Endothelial cell of umbilical vein (primary cell): ENCODE measurements at regions not wholly inside any gene's neighbourhood (a gene's known extent, or its start where the extent isn't known, plus 50 kb on each side); places are given as distances from the start of the nearest gene placed in this dataset.

ENCODE experiments used
- CTCF ChIP-seq, 2 donors: IDR thresholded peaks; 1 replicate in 1 of 2; 2 replicates in 1 of 2; pipeline ENCODE4 v1.5.1; 2011; ENCODE audit warnings: low read length in 2 of 2, mild to moderate bottlenecking in 2 of 2, moderate library complexity in 2 of 2, control low read depth in 1 of 2, inconsistent platforms in 1 of 2, low read depth in 1 of 2; ENCODE audit not compliant: insufficient read depth in 1 of 2; ENCODE audit errors: extremely low read depth in 1 of 2
- EZH2 ChIP-seq: IDR thresholded peaks from 2 replicates; pipeline ENCODE4 v1.6.1; 2012; ENCODE audit warnings: borderline replicate concordance, low read depth, mild to moderate bottlenecking, moderate library complexity, low read length, inconsistent platforms; ENCODE audit not compliant: severe bottlenecking
- POLR2A ChIP-seq: IDR thresholded peaks from 2 replicates; pipeline ENCODE4 v1.6.1; 2012; ENCODE audit warnings: low read depth, mild to moderate bottlenecking, control low read depth, low read length
- POLR2AphosphoS5 ChIP-seq: IDR thresholded peaks from 2 replicates; pipeline ENCODE4 v1.6.1; 2012; ENCODE audit warnings: low read depth, mild to moderate bottlenecking, control low read depth, low read length, moderate library complexity; ENCODE audit not compliant: insufficient read depth

DNA sequence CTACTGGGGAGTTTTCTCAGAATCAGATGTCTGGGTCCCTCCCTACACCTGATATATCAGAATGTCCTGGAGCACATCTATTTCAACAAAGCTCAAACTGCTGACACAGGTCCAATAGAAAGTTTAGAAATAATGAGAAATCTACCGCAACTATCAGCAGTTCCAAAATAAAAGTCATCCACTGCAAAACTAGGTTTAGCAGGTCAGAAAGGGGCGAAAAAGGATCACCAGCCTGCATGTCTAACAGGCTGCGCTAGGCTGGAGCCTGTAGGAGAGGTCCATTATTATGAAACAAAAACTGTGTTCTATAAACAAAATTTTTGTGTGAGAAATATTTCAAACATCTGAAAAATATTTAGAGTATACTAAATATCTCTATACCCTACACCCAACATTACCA lies 84.1 kb upstream of the RNF38 start:
- TF ChIP-seq CTCF (IDR thresholded peaks at IDR 0.05; ENCODE audit: extremely low read depth in 1 of 2, insufficient read depth in 1 of 2, low read depth in 1 of 2, low read length in 2 of 2) (no peak), POLR2A (no peak), POLR2AphosphoS5 (no peak), EZH2 (no peak)
